GM20000 (cell line): ENCODE measurements at regions not wholly inside any gene's neighbourhood (a gene's known extent, or its start where the extent isn't known, plus 50 kb on each side); places are given as distances from the start of the nearest gene placed in this dataset.

Experiments
- DNase-seq: peaks from one replicate; pipeline ENCODE4 v3.0.0; 2012; ENCODE audit warnings: low spot score
- CTCF ChIP-seq: IDR thresholded peaks from 2 replicates; pipeline ENCODE4 v1.5.1; 2012; ENCODE audit warnings: mild to moderate bottlenecking, control low read depth; ENCODE audit errors: extremely low read depth, missing control alignments

GRCh38 chr18:57900906-57901435 is 97.9 kb upstream of the ATP8B1 start:
- no peak for DNase-seq
- no peak for TF ChIP-seq CTCF

GRCh38 chr18:57898506-57899124 is 95.5 kb upstream of the ATP8B1 start:
- TF ChIP-seq CTCF = no peak
- no peak for DNase-seq

DNA sequence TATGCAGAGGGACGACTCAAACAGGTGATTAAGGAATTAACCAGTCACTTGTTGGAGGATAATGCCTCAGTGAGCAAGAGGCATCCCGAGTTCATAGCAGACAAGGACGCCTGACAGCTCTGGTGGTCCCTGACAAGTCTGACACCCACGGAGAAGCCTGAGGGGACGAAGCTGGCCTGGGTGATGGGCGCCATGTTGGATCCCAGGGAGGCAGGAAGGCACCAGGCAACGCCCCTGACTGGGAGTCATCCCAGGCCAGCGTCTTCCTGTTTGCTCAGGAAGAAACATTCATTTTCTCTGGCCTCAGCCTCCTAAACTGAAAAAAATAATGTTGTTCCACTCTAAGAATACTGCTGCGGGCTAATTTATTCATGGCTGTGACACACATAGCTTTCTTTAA is 92.1 kb upstream of the ATP8B1 start:
- no peak for DNase-seq
- no peak for TF ChIP-seq CTCF

- DNase-seq = no peak
- TF ChIP-seq CTCF = no peak
Measured at GRCh38 chr18:57891707-57892391, 88.7 kb upstream of the ATP8B1 start.

DNA sequence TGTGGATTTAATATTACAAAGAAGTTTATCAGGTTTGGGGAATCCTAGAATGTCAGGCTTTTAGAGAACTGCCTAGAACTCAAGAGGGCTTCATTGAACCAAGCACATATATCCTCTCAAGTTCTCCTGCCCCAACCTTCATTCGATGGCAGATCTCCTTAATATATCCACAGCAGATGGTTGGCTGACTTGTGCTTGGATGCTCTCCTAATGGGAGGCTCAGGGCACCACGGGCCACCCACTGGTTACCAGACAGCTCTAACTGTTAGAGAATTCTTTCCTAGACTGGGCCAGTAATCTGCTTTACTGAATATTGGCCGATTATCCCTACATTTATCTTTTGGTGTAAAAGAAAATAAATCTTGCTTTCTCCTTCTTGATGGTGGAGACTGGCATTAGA is 87.2 kb upstream of the ATP8B1 start:
- no peak for TF ChIP-seq CTCF
- no peak for DNase-seq

- no peak for TF ChIP-seq CTCF
- DNase-seq = no peak
Measured at GRCh38 chr18:57889841-57890240, 86.7 kb upstream of the ATP8B1 start.

DNA sequence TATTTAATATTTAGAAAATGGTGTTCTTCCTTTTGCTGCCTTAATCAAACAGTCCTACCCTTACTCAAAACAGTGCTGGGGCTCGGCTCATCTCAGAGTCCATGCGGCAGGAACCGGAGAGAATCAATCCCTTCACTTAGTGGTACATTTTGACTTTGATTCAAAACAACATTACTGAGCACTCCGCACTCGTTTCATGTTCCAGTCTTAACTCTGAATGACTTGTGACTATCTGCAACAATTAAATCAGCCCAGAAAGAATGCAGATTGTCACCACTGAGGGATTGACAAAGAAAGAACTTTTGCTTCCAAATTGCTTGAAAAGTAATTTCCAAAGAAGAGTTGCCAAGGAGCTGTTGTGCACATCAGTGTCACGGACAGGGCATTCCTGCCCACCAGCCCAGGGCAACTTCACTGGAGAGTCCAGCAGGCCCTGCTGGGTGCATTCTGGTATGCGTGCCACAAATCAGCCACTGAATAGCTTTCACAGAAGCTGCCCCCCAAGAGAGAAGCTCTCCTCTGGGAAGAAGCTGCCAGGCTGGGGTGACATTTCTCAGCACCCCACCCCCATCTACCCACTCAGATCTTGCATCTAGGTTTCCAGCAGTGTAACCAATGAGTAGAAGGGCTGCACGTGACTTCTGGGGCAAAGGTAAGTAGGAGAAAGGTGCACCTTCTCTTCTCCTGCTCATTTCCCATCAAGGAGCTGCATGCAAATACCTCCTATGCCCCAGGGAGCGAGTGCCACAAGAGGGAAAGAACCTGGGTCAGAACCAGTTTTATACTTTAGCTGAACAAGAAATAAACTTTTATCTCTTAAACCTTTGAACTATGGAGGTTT is 84.6 kb upstream of the ATP8B1 start:
- no peak for DNase-seq
- TF ChIP-seq CTCF = no peak
